ENCODE measurements at regions not wholly inside any gene's neighbourhood (a gene's known extent, or its start where the extent isn't known, plus 50 kb on each side); places are given as distances from the start of the nearest gene placed in this dataset.

DNA sequence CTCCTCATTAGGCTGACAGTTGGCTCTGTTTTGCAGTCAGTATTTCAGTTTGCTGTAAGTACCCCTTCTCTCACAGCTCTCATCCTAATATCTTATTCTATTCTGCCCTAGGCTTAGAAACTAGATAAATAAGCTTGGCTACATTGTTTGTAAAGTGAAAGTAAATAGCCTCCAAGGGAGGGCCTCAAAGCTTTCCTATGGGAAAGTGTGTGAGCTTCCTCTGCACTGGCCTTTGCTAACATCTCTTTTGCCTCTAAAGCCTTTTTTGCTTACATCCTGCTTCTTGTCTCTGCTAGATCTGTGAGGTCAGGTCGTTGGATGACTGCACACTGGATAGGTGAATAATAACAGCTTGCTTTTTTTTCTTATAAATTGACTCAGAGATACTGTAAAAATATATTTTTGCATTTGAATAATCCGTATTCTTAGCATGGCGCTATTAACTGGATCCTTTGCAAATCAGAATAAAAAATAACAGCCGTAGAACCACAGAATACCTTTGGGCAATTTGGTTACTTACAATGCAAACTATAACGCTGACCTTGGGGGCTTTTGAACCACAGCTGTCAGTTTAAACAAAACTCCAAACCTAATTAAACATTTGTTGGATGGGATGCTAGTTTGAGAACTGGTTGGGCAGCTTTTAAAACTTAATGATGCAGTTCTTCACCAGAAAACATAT, 55.1 kb downstream of the TTC6 start:
- Histone ChIP-seq H3K9me3 (ENCODE audit: low read depth, low read length, poor library complexity, severe bottlenecking) (no peaks in the 10 kb centered on the region), H3K27me3 (replicated peaks; ENCODE audit: insufficient read depth, low read depth, low read length, poor library complexity) (no peaks in the 10 kb centered on the region), H3K36me3 (ENCODE audit: insufficient read depth, low read length, poor library complexity, severe bottlenecking) (no peaks in the 10 kb centered on the region), H3K27ac (ENCODE audit: low read depth, low read length, poor library complexity, severe bottlenecking) (no peak overlapping the region), H3K4me3 (ENCODE audit: low read depth, low read length, poor library complexity, severe bottlenecking) (no peak overlapping the region), H3K4me1 (ENCODE audit: insufficient read depth, low read length, poor library complexity, severe bottlenecking) (no peaks in the 10 kb centered on the region)
- DNase-seq (ENCODE audit: low spot score): no peak
- no TSS peak for BruUV-seq (replicated peaks)
- ChIA-PET POLR2A (ENCODE audit: low non-redundant PET) (no interaction called here), CTCF (no interaction called here)
- TF ChIP-seq, protein P1, sequence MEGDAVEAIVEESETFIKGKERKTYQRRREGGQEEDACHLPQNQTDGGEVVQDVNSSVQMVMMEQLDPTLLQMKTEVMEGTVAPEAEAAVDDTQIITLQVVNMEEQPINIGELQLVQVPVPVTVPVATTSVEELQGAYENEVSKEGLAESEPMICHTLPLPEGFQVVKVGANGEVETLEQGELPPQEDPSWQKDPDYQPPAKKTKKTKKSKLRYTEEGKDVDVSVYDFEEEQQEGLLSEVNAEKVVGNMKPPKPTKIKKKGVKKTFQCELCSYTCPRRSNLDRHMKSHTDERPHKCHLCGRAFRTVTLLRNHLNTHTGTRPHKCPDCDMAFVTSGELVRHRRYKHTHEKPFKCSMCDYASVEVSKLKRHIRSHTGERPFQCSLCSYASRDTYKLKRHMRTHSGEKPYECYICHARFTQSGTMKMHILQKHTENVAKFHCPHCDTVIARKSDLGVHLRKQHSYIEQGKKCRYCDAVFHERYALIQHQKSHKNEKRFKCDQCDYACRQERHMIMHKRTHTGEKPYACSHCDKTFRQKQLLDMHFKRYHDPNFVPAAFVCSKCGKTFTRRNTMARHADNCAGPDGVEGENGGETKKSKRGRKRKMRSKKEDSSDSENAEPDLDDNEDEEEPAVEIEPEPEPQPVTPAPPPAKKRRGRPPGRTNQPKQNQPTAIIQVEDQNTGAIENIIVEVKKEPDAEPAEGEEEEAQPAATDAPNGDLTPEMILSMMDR (conservative IDR thresholded peaks at IDR 0.05; ENCODE audit: low read depth, low read length): no peak
- no peak for TF ChIP-seq EZH2 (IDR thresholded peaks at IDR 0.05; ENCODE audit: borderline replicate concordance, low read depth, low read length, poor library complexity, severe bottlenecking)
- intact Hi-C loops (cut with micrococcal nuclease; ENCODE audit: unreplicated experiment): no loop called here

DNA sequence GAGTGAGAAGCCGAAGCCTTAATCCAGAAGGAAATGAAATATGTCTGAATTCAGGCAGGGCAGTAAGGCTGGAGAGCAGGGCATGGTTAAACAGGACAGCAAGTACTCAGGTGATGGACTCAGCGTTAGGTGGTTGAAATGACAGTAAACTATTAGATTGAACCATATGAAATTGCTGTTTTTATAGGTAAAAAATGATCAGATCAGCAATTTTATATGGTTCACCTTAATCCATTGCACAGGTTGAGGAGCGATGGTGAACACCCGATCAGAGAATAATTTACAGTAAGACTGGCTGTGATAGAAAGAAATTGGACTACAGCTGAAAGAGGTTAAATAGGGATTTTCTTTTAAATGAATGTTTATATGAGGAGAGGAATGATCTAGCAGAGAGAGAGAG, 56.6 kb downstream of the TTC6 start:
- BruUV-seq (replicated peaks): no TSS peak
- CTCF ChIA-PET: no interaction called here
- TF ChIP-seq, protein P1 (conservative IDR thresholded peaks at IDR 0.05; ENCODE audit: low read depth, low read length): no peak
- no peak for TF ChIP-seq EZH2 (IDR thresholded peaks at IDR 0.05; ENCODE audit: borderline replicate concordance, low read depth, low read length, poor library complexity, severe bottlenecking)
- POLR2A ChIA-PET (ENCODE audit: low non-redundant PET): no interaction called here
- H3K27ac ChIP-seq (ENCODE audit: low read depth, low read length, poor library complexity, severe bottlenecking): no peak overlapping the region
- no peaks in the 10 kb centered on the region for H3K36me3 ChIP-seq (ENCODE audit: insufficient read depth, low read length, poor library complexity, severe bottlenecking)
- H3K4me1 ChIP-seq (ENCODE audit: insufficient read depth, low read length, poor library complexity, severe bottlenecking): no peaks in the 10 kb centered on the region
- intact Hi-C loops (cut with micrococcal nuclease; ENCODE audit: unreplicated experiment): no loop called here
- no peak overlapping the region for H3K4me3 ChIP-seq (ENCODE audit: low read depth, low read length, poor library complexity, severe bottlenecking)
- no peak for DNase-seq (ENCODE audit: low spot score)
- H3K27me3 ChIP-seq (replicated peaks; ENCODE audit: insufficient read depth, low read depth, low read length, poor library complexity): no peaks in the 10 kb centered on the region
- no peaks in the 10 kb centered on the region for H3K9me3 ChIP-seq (ENCODE audit: low read depth, low read length, poor library complexity, severe bottlenecking)

DNA sequence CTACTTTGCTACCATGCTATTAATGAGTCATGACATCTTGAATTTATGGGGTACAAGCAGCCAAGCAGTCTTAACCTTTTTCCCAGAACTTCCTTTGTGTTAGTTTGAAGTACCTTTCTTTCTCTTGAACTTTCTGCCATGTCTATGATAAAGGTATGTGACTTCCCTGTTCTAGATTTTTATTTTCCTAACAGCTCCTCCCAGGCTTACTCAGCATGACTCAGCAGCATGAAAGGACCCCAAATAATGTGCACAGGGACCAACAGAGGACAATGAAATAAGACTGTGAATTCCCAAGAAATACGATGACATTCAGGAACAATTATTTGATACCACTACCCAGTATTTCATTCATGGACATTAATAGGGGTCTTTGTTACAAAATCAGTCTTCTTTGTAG, 60.0 kb downstream of the TTC6 start:
- ChIA-PET POLR2A (ENCODE audit: low non-redundant PET) (no interaction called here), CTCF (no interaction called here)
- Histone ChIP-seq H3K9me3 (ENCODE audit: low read depth, low read length, poor library complexity, severe bottlenecking) (no peaks in the 10 kb centered on the region), H3K4me3 (ENCODE audit: low read depth, low read length, poor library complexity, severe bottlenecking) (no peak overlapping the region), H3K36me3 (ENCODE audit: insufficient read depth, low read length, poor library complexity, severe bottlenecking) (no peaks in the 10 kb centered on the region), H3K4me1 (ENCODE audit: insufficient read depth, low read length, poor library complexity, severe bottlenecking) (no peaks in the 10 kb centered on the region), H3K27me3 (replicated peaks; ENCODE audit: insufficient read depth, low read depth, low read length, poor library complexity) (no peaks in the 10 kb centered on the region), H3K27ac (ENCODE audit: low read depth, low read length, poor library complexity, severe bottlenecking) (no peak overlapping the region)
- TF ChIP-seq, protein P1 (conservative IDR thresholded peaks at IDR 0.05; ENCODE audit: low read depth, low read length): no peak
- no peak for TF ChIP-seq EZH2 (IDR thresholded peaks at IDR 0.05; ENCODE audit: borderline replicate concordance, low read depth, low read length, poor library complexity, severe bottlenecking)
- no TSS peak for BruUV-seq (replicated peaks)
- intact Hi-C loops (cut with micrococcal nuclease; ENCODE audit: unreplicated experiment): no loop called here
- DNase-seq (ENCODE audit: low spot score): no peak
